Endothelial cell of hepatic sinusoid (primary cell): ENCODE measurements at regions not wholly inside any gene's neighbourhood (a gene's known extent, or its start where the extent isn't known, plus 50 kb on each side); places are given as distances from the start of the nearest gene placed in this dataset.

Experiments
- in situ Hi-C: cut with HindIII; loops from 2 replicates; pipeline ENCODE4 v1.10.0; 2017; ENCODE audit warnings: low sequenced_read_pairs

GRCh38 chr2:150872756-150873395 lies 385.4 kb upstream of the RND3 start:
- in situ Hi-C loops, result no loop called here

GRCh38 chr2:150866431-150866830 lies 379.0 kb upstream of the RND3 start:
- in situ Hi-C loops, result no loop called here

- in situ Hi-C loops, result no loop called here
Measured at GRCh38 chr2:150863691-150864090, 376.2 kb upstream of the RND3 start.

GRCh38 chr2:150860301-150860700 lies 372.8 kb upstream of the RND3 start:
- in situ Hi-C loops, result no loop called here

- in situ Hi-C loops, result no loop called here
Measured at GRCh38 chr2:150859877-150860276, 372.4 kb upstream of the RND3 start.

- in situ Hi-C loops, result no loop called here
Measured at GRCh38 chr2:150859162-150859561, 371.7 kb upstream of the RND3 start.

- in situ Hi-C loops, result no loop called here
Measured at GRCh38 chr2:150858382-150858781, 370.9 kb upstream of the RND3 start.

GRCh38 chr2:150856596-150857281 lies 369.3 kb upstream of the RND3 start:
- in situ Hi-C loops, result no loop called here

- in situ Hi-C loops, result no loop called here
Measured at GRCh38 chr2:150853263-150853662, 365.8 kb upstream of the RND3 start.

GRCh38 chr2:150850641-150851040 lies 363.2 kb upstream of the RND3 start:
- in situ Hi-C loops, result no loop called here

- in situ Hi-C loops, result no loop called here
Measured at GRCh38 chr2:150847578-150847977, 360.1 kb upstream of the RND3 start.

- in situ Hi-C loops, result no loop called here
Measured at GRCh38 chr2:150846691-150847090, 359.2 kb upstream of the RND3 start.

GRCh38 chr2:150832686-150833085 lies 345.2 kb upstream of the RND3 start:
- in situ Hi-C loops, result no loop called here

- in situ Hi-C loops, result no loop called here
Measured at GRCh38 chr2:150824118-150824517, 336.7 kb upstream of the RND3 start.

GRCh38 chr2:150817422-150817821 lies 330.0 kb upstream of the RND3 start:
- in situ Hi-C loops, result no loop called here

- in situ Hi-C loops, result no loop called here
Measured at GRCh38 chr2:150812664-150813367, 325.3 kb upstream of the RND3 start.

GRCh38 chr2:150812066-150812465 lies 324.6 kb upstream of the RND3 start:
- in situ Hi-C loops, result no loop called here

- in situ Hi-C loops, result no loop called here
Measured at GRCh38 chr2:150811259-150811855, 323.9 kb upstream of the RND3 start.

- in situ Hi-C loops, result no loop called here
Measured at GRCh38 chr2:150809103-150809502, 321.6 kb upstream of the RND3 start.

GRCh38 chr2:150806336-150806735 lies 318.9 kb upstream of the RND3 start:
- in situ Hi-C loops, result no loop called here

- in situ Hi-C loops, result no loop called here
Measured at GRCh38 chr2:150803689-150804398, 316.4 kb upstream of the RND3 start.
